ENCODE measurements at regions not wholly inside any gene's neighbourhood (a gene's known extent, or its start where the extent isn't known, plus 50 kb on each side); places are given as distances from the start of the nearest gene placed in this dataset.
"Not testable (repeated sequence)": the region's sequence is repeated elsewhere in the genome, so short reads cannot be mapped to it uniquely, and the experiment has no call there.

GRCh38 chr15:84153655-84154140, 81.9 kb upstream of the GOLGA6L4 start:
- DNase-seq = not testable (repeated sequence)

GRCh38 chr15:84154314-84154713, 81.3 kb upstream of the GOLGA6L4 start:
- not testable (repeated sequence) for DNase-seq

- not testable (repeated sequence) for DNase-seq
Measured at GRCh38 chr15:84154787-84155186, 80.8 kb upstream of the GOLGA6L4 start.

GRCh38 chr15:84155792-84156587, 79.6 kb upstream of the GOLGA6L4 start:
- DNase-seq = not testable (repeated sequence)

GRCh38 chr15:84156588-84156840, 79.1 kb upstream of the GOLGA6L4 start:
- not testable (repeated sequence) for DNase-seq

GRCh38 chr15:84157056-84157632, 78.4 kb upstream of the GOLGA6L4 start:
- not testable (repeated sequence) for DNase-seq

GRCh38 chr15:84157857-84158256, 77.7 kb upstream of the GOLGA6L4 start:
- not testable (repeated sequence) for DNase-seq

- not testable (repeated sequence) for DNase-seq
Measured at GRCh38 chr15:84159346-84160269, 76.0 kb upstream of the GOLGA6L4 start.

- not testable (repeated sequence) for DNase-seq
Measured at GRCh38 chr15:84164423-84165292, 70.9 kb upstream of the GOLGA6L4 start.

- not testable (repeated sequence) for DNase-seq
Measured at GRCh38 chr15:84170029-84170428, 65.5 kb upstream of the GOLGA6L4 start.

- DNase-seq = not testable (repeated sequence)
Measured at GRCh38 chr15:84173231-84173610, 62.4 kb upstream of the GOLGA6L4 start.
